Erythroblast (primary cell): ENCODE measurements at regions not wholly inside any gene's neighbourhood (a gene's known extent, or its start where the extent isn't known, plus 50 kb on each side); places are given as distances from the start of the nearest gene placed in this dataset.
"Not testable (repeated sequence)": the region's sequence is repeated elsewhere in the genome, so short reads cannot be mapped to it uniquely, and the experiment has no call there.

Experiments used
- DNase-seq, 2 experiments: peaks; one replicate each; lab custom pipeline; 2025; lab: John Stamatoyannopoulos, UW
- GATA1 ChIP-seq: IDR thresholded peaks from 2 replicates; pipeline ENCODE4 v1.6.1; 2011; ENCODE audit warnings: low read depth, mild to moderate bottlenecking, control low read depth, low read length, moderate library complexity
- POLR2A ChIP-seq: IDR thresholded peaks from 2 replicates; pipeline ENCODE4 v1.6.1; 2011; ENCODE audit warnings: mild to moderate bottlenecking, low read length

- TF ChIP-seq GATA1 (no peak), POLR2A (no peak)
- DNase-seq, result no peak
Measured at GRCh38 chr2:51953931-51954330, 922.0 kb upstream of the NRXN1 start.

- TF ChIP-seq POLR2A, result no peak
- no peak for TF ChIP-seq GATA1
- DNase-seq, result no peak
Measured at GRCh38 chr2:51921076-51921475, 889.1 kb upstream of the NRXN1 start.

- no peak for DNase-seq
- TF ChIP-seq GATA1 (no peak), POLR2A (no peak)
Measured at GRCh38 chr2:51920509-51920908, 888.6 kb upstream of the NRXN1 start.

- no peak for DNase-seq
- TF ChIP-seq GATA1 (no peak), POLR2A (no peak)
Measured at GRCh38 chr2:51919395-51919794, 887.5 kb upstream of the NRXN1 start.

GRCh38 chr2:51918113-51918512, 886.2 kb upstream of the NRXN1 start:
- no peak for TF ChIP-seq GATA1
- TF ChIP-seq POLR2A, result no peak
- no peak for DNase-seq

GRCh38 chr2:51903728-51904127, 871.8 kb upstream of the NRXN1 start:
- DNase-seq, result no peak
- no peak for TF ChIP-seq GATA1
- no peak for TF ChIP-seq POLR2A

GRCh38 chr2:51899643-51900042, 867.7 kb upstream of the NRXN1 start:
- DNase-seq, result no peak
- TF ChIP-seq GATA1 (no peak), POLR2A (no peak)

GRCh38 chr2:51894584-51894983, 862.7 kb upstream of the NRXN1 start:
- not testable (repeated sequence) for DNase-seq

GRCh38 chr2:51888120-51888519, 856.2 kb upstream of the NRXN1 start:
- DNase-seq, result no peak

GRCh38 chr2:51881673-51882072, 849.7 kb upstream of the NRXN1 start:
- no peak for DNase-seq
- no peak for TF ChIP-seq GATA1

More at GRCh38 chr2:51888120-51888519, 856.2 kb upstream of the NRXN1 start:
- TF ChIP-seq POLR2A (no peak), GATA1 (no peak)

- TF ChIP-seq GATA1, result no peak
- no peak for TF ChIP-seq POLR2A
Measured at GRCh38 chr2:51880153-51880552, 848.2 kb upstream of the NRXN1 start.

GRCh38 chr2:51866361-51866760, 834.4 kb upstream of the NRXN1 start:
- no peak for TF ChIP-seq GATA1
- TF ChIP-seq POLR2A, result no peak
- DNase-seq, result no peak

More at GRCh38 chr2:51880153-51880552, 848.2 kb upstream of the NRXN1 start:
- DNase-seq, result no peak

GRCh38 chr2:51859260-51859659, 827.3 kb upstream of the NRXN1 start:
- no peak for DNase-seq
- TF ChIP-seq GATA1, result no peak
- no peak for TF ChIP-seq POLR2A

GRCh38 chr2:51855683-51856082, 823.8 kb upstream of the NRXN1 start:
- TF ChIP-seq POLR2A (no peak), GATA1 (no peak)
- DNase-seq, result no peak

- DNase-seq, result no peak
- no peak for TF ChIP-seq GATA1
- no peak for TF ChIP-seq POLR2A
Measured at GRCh38 chr2:51846796-51847195, 814.9 kb upstream of the NRXN1 start.

- DNase-seq, result no peak
- no peak for TF ChIP-seq GATA1
Measured at GRCh38 chr2:51846018-51846417, 814.1 kb upstream of the NRXN1 start.
